SK-N-MC (cell line): ENCODE measurements at regions not wholly inside any gene's neighbourhood (a gene's known extent, or its start where the extent isn't known, plus 50 kb on each side); places are given as distances from the start of the nearest gene placed in this dataset.

Source experiments
- FOXP2 ChIP-seq: optimal IDR thresholded peaks from 2 replicates; pipeline ENCODE3; 2011; ENCODE audit warnings: mild to moderate bottlenecking, moderate library complexity; ENCODE audit not compliant: insufficient read depth; ENCODE audit errors: extremely low read length, control extremely low read depth
- POLR2AphosphoS5 ChIP-seq: IDR thresholded peaks from 2 replicates; pipeline ENCODE4 v1.6.1; 2012; ENCODE audit warnings: mild to moderate bottlenecking, low read depth, low read length, borderline replicate concordance

GRCh38 chr2:181738563-181738962 is 58.2 kb upstream of the NEUROD1 start:
- TF ChIP-seq POLR2AphosphoS5 (no peak), FOXP2 (no peak)
